Esophagus muscularis mucosa (tissue), 3 donors: ENCODE measurements at regions not wholly inside any gene's neighbourhood (a gene's known extent, or its start where the extent isn't known, plus 50 kb on each side); places are given as distances from the start of the nearest gene placed in this dataset.

ENCODE experiments used
- CTCF ChIP-seq, 3 experiments: fragments of 200-600 bp in 2 of 3; fragments of 450-650 bp in 1 of 3; sonication (generic) in 2 of 3; IDR thresholded peaks; one replicate each; pipeline ENCODE4 v1.5.1; 2017 to 2019; ENCODE audit warnings: antibody characterized with exemption in 3 of 3, mild to moderate bottlenecking in 2 of 3, moderate library complexity in 1 of 3
- POLR2A ChIP-seq: fragments of 450-650 bp; IDR thresholded peaks from one replicate; pipeline ENCODE4 v1.6.1; 2017; ENCODE audit warnings: antibody characterized with exemption, moderate library complexity, mild to moderate bottlenecking, low read depth

GRCh38 chr5:91946870-91947269 is 563.8 kb upstream of the ARRDC3 start:
- TF ChIP-seq POLR2A (no peak), CTCF (IDR thresholded peaks at IDR 0.05) (no peak)
